Transverse colon (tissue), 3 donors: ENCODE measurements at regions not wholly inside any gene's neighbourhood (a gene's known extent, or its start where the extent isn't known, plus 50 kb on each side); places are given as distances from the start of the nearest gene placed in this dataset.

Experiments
- POLR2A ChIP-seq: fragments of 450-650 bp; IDR thresholded peaks from one replicate; pipeline ENCODE4 v1.6.1; 2016; ENCODE audit warnings: antibody characterized with exemption, mild to moderate bottlenecking, moderate library complexity
- TF ChIP-seq, protein P1 (sequence below), 5 experiments: fragments of 200-600 bp in 3 of 5; fragments of 450-650 bp in 2 of 5; sonication (generic) in 3 of 5; IDR thresholded peaks; 1 replicate in 2 of 5; 2 replicates in 3 of 5; pipeline ENCODE4 v1.5.1; 2016 to 2017; ENCODE audit warnings: antibody characterized with exemption in 5 of 5, inconsistent platforms in 3 of 5, mild to moderate bottlenecking in 2 of 5, moderate library complexity in 1 of 5

DNA sequence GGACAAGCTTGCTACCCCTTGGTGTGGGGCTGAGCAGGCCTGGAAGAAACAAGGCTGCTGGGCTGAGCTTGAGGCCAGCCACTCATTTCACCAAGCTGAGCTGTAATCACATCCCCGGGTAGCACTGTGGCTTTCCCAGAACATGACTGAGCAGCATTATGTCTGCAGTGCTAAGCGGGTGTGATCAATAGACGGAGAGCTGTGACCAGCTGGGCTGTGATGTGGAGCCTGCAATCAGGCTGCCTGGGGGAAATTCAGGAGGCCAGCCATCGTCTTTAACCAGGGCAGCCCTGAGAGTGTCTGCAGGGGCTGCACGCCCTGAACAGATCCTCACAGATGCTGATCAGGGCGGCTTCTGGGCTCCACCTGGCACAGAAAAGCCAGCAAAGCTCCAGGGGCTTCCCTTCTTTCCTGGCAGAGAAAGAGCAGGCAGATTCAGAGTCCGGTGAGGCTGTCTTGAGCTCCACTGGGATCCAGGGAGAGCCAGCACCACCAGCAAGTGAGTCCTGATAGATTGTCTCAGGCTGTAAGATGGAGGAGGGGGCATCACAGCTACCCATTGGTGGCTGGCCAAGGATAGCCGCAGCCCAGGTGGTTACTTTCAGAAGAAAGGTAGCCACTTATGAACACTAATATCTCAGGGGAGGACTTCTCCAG, 165.9 kb downstream of the NRN1 start:
- TF ChIP-seq POLR2A: no peak
- TF ChIP-seq, protein P1, sequence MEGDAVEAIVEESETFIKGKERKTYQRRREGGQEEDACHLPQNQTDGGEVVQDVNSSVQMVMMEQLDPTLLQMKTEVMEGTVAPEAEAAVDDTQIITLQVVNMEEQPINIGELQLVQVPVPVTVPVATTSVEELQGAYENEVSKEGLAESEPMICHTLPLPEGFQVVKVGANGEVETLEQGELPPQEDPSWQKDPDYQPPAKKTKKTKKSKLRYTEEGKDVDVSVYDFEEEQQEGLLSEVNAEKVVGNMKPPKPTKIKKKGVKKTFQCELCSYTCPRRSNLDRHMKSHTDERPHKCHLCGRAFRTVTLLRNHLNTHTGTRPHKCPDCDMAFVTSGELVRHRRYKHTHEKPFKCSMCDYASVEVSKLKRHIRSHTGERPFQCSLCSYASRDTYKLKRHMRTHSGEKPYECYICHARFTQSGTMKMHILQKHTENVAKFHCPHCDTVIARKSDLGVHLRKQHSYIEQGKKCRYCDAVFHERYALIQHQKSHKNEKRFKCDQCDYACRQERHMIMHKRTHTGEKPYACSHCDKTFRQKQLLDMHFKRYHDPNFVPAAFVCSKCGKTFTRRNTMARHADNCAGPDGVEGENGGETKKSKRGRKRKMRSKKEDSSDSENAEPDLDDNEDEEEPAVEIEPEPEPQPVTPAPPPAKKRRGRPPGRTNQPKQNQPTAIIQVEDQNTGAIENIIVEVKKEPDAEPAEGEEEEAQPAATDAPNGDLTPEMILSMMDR (IDR thresholded peaks at IDR 0.05): no peak
